ENCODE measurements at regions not wholly inside any gene's neighbourhood (a gene's known extent, or its start where the extent isn't known, plus 50 kb on each side); places are given as distances from the start of the nearest gene placed in this dataset.

DNA sequence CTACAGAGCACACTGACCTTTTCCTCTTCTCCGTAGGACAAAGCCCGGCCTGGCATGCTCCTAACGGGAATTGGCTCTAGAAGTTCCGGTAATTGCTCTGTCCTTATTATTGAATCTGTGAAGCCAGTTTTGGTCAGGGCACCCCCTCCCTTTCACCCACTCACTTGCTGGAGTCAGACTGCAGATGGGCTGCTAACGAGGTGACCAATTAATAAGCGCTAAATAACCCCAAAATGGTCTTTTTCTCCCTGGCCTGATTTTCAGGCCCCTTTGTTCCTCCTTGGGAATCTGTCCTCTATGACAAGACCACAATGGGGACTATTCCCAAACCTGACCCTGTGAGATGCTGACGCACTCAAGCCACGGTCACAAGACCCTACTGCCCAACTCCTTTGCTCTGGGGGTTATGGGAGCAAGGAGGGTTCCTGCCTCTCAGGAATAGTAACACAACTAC, 610.0 kb upstream of the CADM1 start:
- TF ChIP-seq CTCF (conservative IDR thresholded peaks at IDR 0.05; ENCODE audit: low read depth) = no peak
- no peak for DNase-seq (ENCODE audit: low spot score)
- ChIA-PET CTCF (no interaction called here), POLR2A (ENCODE audit: low non-redundant PET) (no interaction called here)
- no peak overlapping the region for H3K27ac ChIP-seq

GRCh38 chr11:116112087-116112935, 608.1 kb upstream of the CADM1 start:
- ChIA-PET POLR2A (ENCODE audit: low non-redundant PET) (no interaction called here), CTCF (no interaction called here)
- no peak overlapping the region for H3K27ac ChIP-seq
- DNase-seq (ENCODE audit: low spot score) = no peak
- TF ChIP-seq CTCF (conservative IDR thresholded peaks at IDR 0.05; ENCODE audit: low read depth) = no peak

- H3K27ac ChIP-seq = no peak overlapping the region
- POLR2A ChIA-PET (ENCODE audit: low non-redundant PET) = no interaction called here
- no peak for TF ChIP-seq CTCF (conservative IDR thresholded peaks at IDR 0.05; ENCODE audit: low read depth)
- DNase-seq (ENCODE audit: low spot score) = no peak
- CTCF ChIA-PET = no interaction called here
Measured at GRCh38 chr11:116111546-116111945, 607.3 kb upstream of the CADM1 start.

DNA sequence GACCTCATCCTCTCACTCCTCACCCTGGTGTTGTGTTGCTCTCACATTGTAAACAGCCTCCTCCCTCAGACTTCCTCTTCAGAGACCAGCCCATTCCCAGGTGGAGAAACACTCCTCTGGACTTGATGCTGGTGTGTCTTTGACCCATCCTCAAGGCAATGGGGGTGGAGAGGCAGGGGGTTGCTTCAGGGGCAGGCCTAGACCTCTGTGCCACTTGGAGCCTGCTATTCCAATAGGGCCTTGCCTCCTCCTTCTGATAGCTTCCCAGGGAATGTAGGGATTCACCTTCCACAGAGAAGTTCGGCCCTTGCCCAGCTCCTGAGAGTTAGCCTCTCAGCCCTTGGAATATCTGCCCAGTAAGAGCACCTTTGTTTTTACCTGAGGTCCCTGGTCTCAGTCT, 606.6 kb upstream of the CADM1 start:
- no peak for DNase-seq (ENCODE audit: low spot score)
- POLR2A ChIA-PET (ENCODE audit: low non-redundant PET) = no interaction called here
- no peak for TF ChIP-seq CTCF (conservative IDR thresholded peaks at IDR 0.05; ENCODE audit: low read depth)
- CTCF ChIA-PET = interaction anchor here (0.6 kb wide), 1 partner anchor 165 kb away, joined by 3 read pairs; no protein-coding TSS in a partner anchor
- H3K27ac ChIP-seq = no peak overlapping the region

- ChIA-PET CTCF (interaction anchor here (0.6 kb wide), 2 partner anchors 94 to 166 kb away, joined by 3 read pairs; no protein-coding TSS in a partner anchor), POLR2A (ENCODE audit: low non-redundant PET) (no interaction called here)
- no peak overlapping the region for H3K27ac ChIP-seq
- no peak for DNase-seq (ENCODE audit: low spot score)
- TF ChIP-seq CTCF (conservative IDR thresholded peaks at IDR 0.05; ENCODE audit: low read depth) = no peak
Measured at GRCh38 chr11:116110356-116110755, 606.1 kb upstream of the CADM1 start.

DNA sequence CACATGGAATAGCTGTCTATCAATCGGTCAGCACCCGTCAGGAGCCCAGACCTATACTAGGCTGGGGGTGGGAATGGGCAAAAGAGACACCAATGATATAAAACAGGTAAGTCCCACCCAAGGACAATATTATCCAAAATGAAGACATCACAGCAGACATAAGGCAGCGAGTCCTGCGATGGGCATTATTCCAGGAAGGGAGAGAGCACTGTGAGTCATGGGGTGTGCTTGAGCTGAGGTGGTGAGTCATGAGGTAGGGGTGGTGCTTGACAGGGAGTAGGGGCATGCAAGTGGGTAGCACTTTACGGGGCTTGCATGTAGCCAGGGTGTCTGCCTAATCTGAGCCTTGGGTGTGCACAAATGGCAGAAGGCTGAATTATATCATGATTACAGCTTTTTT, 605.0 kb upstream of the CADM1 start:
- peak; percentile 68 for DNase-seq (ENCODE audit: low spot score)
- ChIA-PET POLR2A (ENCODE audit: low non-redundant PET) (no interaction called here), CTCF (no interaction called here)
- H3K27ac ChIP-seq = no peak overlapping the region
- no peak for TF ChIP-seq CTCF (conservative IDR thresholded peaks at IDR 0.05; ENCODE audit: low read depth)
